ENCODE measurements at regions not wholly inside any gene's neighbourhood (a gene's known extent, or its start where the extent isn't known, plus 50 kb on each side); places are given as distances from the start of the nearest gene placed in this dataset.

- Histone ChIP-seq H4K20me1 (ENCODE audit: control insufficient read depth, extremely low read depth, insufficient read depth, low read length) (no peaks in the 10 kb centered on the region), H3K36me3 (ENCODE audit: control insufficient read depth in 2 of 2, extremely low read depth in 1 of 2, insufficient read depth in 2 of 2, low read length in 2 of 2) (no peaks in the 10 kb centered on the region), H3K4me1 (ENCODE audit: control insufficient read depth, extremely low read depth, insufficient read depth, low read length) (peaks cover 48% of the 10 kb centered on the region), H3K9me1 (ENCODE audit: control insufficient read depth, extremely low read depth, insufficient read depth, low read length) (no peaks in the 10 kb centered on the region), H3K9ac (ENCODE audit: control insufficient read depth, extremely low read depth, insufficient read depth, low read length) (no peak overlapping the region), H3K4me3 (ENCODE audit: control insufficient read depth in 2 of 3, extremely low read depth in 1 of 3, insufficient read depth in 2 of 3, low read depth in 1 of 3, low read length in 3 of 3) (no peak overlapping the region), H3K4me2 (ENCODE audit: control insufficient read depth, extremely low read depth, insufficient read depth, low read depth, low read length) (no peak overlapping the region), H3K9me3 (ENCODE audit: control insufficient read depth, low read depth, low read length) (peaks cover 3% of the 10 kb centered on the region), H3K27me3 (ENCODE audit: control insufficient read depth, extremely low read depth, insufficient read depth, low read length) (no peaks in the 10 kb centered on the region), H3K79me2 (ENCODE audit: control insufficient read depth, insufficient read depth, low read length) (no peaks in the 10 kb centered on the region), H2AFZ (ENCODE audit: control insufficient read depth, low read length) (no peak overlapping the region), H3K27ac (ENCODE audit: control insufficient read depth, insufficient read depth, low read length) (peak overlapping the region; percentile 60)
- dilution Hi-C loops (cut with MboI; ENCODE audit: extremely low pct_ligation_motif_present, low sequenced_read_pairs), result no loop called here
- FAIRE-seq (peak; percentile 43), DNase-seq (ENCODE audit: low read depth, low spot score) (no peak)
- TF ChIP-seq EZH2 (IDR thresholded peaks at IDR 0.05; ENCODE audit: low read length), result no peak
- TF ChIP-seq, protein P1, sequence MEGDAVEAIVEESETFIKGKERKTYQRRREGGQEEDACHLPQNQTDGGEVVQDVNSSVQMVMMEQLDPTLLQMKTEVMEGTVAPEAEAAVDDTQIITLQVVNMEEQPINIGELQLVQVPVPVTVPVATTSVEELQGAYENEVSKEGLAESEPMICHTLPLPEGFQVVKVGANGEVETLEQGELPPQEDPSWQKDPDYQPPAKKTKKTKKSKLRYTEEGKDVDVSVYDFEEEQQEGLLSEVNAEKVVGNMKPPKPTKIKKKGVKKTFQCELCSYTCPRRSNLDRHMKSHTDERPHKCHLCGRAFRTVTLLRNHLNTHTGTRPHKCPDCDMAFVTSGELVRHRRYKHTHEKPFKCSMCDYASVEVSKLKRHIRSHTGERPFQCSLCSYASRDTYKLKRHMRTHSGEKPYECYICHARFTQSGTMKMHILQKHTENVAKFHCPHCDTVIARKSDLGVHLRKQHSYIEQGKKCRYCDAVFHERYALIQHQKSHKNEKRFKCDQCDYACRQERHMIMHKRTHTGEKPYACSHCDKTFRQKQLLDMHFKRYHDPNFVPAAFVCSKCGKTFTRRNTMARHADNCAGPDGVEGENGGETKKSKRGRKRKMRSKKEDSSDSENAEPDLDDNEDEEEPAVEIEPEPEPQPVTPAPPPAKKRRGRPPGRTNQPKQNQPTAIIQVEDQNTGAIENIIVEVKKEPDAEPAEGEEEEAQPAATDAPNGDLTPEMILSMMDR (optimal IDR thresholded peaks at IDR 0.05 in 1 of 3, IDR thresholded peaks at IDR 0.05 in 1 of 3, conservative IDR thresholded peaks at IDR 0.05 in 1 of 3; ENCODE audit: extremely low read depth in 1 of 3, insufficient read depth in 2 of 3, low read length in 3 of 3), result no peak
These were observed 53.4 kb upstream of the ANTXR2 start for GRCh38 chr4:80126435-80126834.

DNA sequence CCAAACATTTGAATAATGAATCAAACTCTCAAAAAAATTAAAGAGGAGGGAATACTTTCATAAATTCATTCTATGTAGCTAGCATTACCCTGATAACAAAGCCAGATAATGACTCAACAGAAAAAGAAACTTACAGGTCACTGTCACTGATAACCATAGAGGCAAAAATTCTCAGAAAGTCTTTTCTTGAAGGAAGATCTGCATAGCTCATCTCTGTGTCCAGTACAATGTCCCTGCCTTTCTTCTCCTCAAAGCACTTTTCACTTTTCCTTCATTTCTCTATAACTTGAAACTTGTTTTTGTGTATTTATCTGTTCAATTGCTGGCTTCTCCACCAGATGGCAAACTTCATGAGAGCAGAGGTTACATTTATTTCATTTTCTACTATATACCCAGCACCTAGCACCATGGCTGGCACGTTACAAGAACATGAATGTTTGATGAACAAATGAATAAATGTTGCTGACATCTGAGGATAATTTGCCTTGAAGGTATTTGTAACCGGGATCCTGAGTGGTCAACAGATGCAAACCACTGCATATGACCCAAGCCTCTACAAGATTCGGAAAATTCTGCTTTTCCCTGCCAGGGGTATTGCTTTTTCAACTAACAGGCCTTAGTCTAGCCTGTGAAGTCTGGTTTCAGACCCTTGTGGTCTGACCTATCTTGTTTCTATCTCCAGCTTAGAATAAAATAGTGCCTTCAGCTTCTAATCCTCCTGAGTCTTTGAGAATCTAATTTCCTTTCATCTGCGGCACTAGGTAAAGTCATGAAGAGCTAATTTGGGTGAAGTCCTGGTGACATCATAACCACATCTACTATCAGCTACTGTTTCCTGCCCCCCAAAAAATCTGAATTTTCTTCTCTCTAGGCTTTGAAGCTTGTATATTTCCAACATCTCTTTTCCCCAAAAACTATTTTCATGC lies 52.5 kb upstream of the ANTXR2 start:
- no peaks in the 10 kb centered on the region for H3K79me2 ChIP-seq (ENCODE audit: control insufficient read depth, insufficient read depth, low read length)
- H3K9me1 ChIP-seq (ENCODE audit: control insufficient read depth, extremely low read depth, insufficient read depth, low read length), result no peaks in the 10 kb centered on the region
- H3K27me3 ChIP-seq (ENCODE audit: control insufficient read depth, extremely low read depth, insufficient read depth, low read length), result no peaks in the 10 kb centered on the region
- peak overlapping the region; percentile 69 for H2AFZ ChIP-seq (ENCODE audit: control insufficient read depth, low read length)
- peak; percentile 84 for FAIRE-seq
- H3K27ac ChIP-seq (ENCODE audit: control insufficient read depth, insufficient read depth, low read length), result peak overlapping the region; percentile 49
- DNase-seq (ENCODE audit: low read depth, low spot score), result no peak
- peak overlapping the region in 1 of 3 experiments; percentile 50 for H3K4me3 ChIP-seq (ENCODE audit: control insufficient read depth in 2 of 3, extremely low read depth in 1 of 3, insufficient read depth in 2 of 3, low read depth in 1 of 3, low read length in 3 of 3)
- dilution Hi-C loops (cut with MboI; ENCODE audit: extremely low pct_ligation_motif_present, low sequenced_read_pairs), result no loop called here
- H4K20me1 ChIP-seq (ENCODE audit: control insufficient read depth, extremely low read depth, insufficient read depth, low read length), result no peaks in the 10 kb centered on the region
- H3K9me3 ChIP-seq (ENCODE audit: control insufficient read depth, low read depth, low read length), result peaks cover 3% of the 10 kb centered on the region
- TF ChIP-seq EZH2 (IDR thresholded peaks at IDR 0.05; ENCODE audit: low read length), result no peak
- TF ChIP-seq, protein P1 (optimal IDR thresholded peaks at IDR 0.05 in 1 of 3, IDR thresholded peaks at IDR 0.05 in 1 of 3, conservative IDR thresholded peaks at IDR 0.05 in 1 of 3; ENCODE audit: extremely low read depth in 1 of 3, insufficient read depth in 2 of 3, low read length in 3 of 3), result peak in 2 of 3 experiments; percentile 38 to 61
- peak overlapping the region; percentile 8 for H3K9ac ChIP-seq (ENCODE audit: control insufficient read depth, extremely low read depth, insufficient read depth, low read length)
- H3K4me1 ChIP-seq (ENCODE audit: control insufficient read depth, extremely low read depth, insufficient read depth, low read length), result peaks cover 48% of the 10 kb centered on the region
- no peaks in the 10 kb centered on the region for H3K36me3 ChIP-seq (ENCODE audit: control insufficient read depth in 2 of 2, extremely low read depth in 1 of 2, insufficient read depth in 2 of 2, low read length in 2 of 2)
- peak overlapping the region; percentile 73 for H3K4me2 ChIP-seq (ENCODE audit: control insufficient read depth, extremely low read depth, insufficient read depth, low read depth, low read length)
